ENCODE measurements at regions not wholly inside any gene's neighbourhood (a gene's known extent, or its start where the extent isn't known, plus 50 kb on each side); places are given as distances from the start of the nearest gene placed in this dataset.

DNA sequence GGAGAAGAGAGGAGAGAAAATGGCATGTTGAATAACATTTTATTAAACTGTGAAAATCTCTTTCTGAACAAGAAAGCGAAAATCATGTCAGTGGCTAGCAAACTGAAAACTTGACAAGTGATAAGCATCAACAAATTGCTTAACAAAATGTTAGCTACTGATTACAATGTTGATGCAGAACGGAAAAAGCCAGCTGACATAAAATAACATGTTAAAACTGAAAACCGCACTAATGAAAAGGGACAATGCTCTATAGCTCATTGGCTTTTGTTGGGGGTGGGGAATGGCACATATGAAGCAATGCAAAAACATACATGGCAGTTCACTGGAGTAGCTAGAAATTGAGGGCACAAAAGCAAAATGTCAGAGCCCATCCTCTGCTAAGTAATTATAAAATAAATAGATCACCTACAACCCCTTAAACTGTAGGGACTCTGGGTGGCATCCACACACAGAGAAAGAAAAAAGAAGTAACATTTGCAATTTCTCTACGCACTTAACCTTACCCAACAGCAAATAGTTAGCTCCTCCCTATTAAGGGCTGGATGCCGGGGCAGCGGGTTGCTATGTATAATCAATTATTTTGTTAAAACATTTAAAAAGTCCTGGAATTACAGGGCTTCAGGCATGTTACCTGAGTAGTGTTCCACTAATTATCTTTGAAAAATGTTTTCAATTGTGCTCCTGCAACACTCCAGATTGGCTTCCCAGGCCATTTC, 129.2 kb upstream of the USP15 start:
- Histone ChIP-seq H3K4me3 (ENCODE audit: low read length) (no peak overlapping the region), H3K4me2 (ENCODE audit: low read length) (no peak overlapping the region), H4K20me1 (ENCODE audit: insufficient read depth) (no peaks in the 10 kb centered on the region), H3K27ac (ENCODE audit: low read length) (no peak overlapping the region), H3K9me3 (ENCODE audit: low read length) (no peaks in the 10 kb centered on the region), H3K9me2 (ENCODE audit: insufficient read depth, low read length) (no peaks in the 10 kb centered on the region), H3K36me3 (ENCODE audit: insufficient read depth, low read length) (no peaks in the 10 kb centered on the region), H3K27me3 (ENCODE audit: insufficient read depth, low read depth, low read length) (no peaks in the 10 kb centered on the region), H3F3A (ENCODE audit: insufficient read depth, low read length, poor library complexity, severe bottlenecking) (no peaks in the 10 kb centered on the region), H3K9ac (ENCODE audit: low read length) (no peak overlapping the region), H3K79me2 (replicated peaks; ENCODE audit: insufficient read depth, low read length) (no peaks in the 10 kb centered on the region), H2AFZ (ENCODE audit: low read depth, low read length) (no peak overlapping the region)
- TF ChIP-seq EP300 (conservative IDR thresholded peaks at IDR 0.05; ENCODE audit: poor library complexity, severe bottlenecking) (no peak), CTCF (IDR thresholded peaks at IDR 0.05; ENCODE audit: poor library complexity, severe bottlenecking) (no peak), TAF1 (IDR thresholded peaks at IDR 0.05; ENCODE audit: low read depth) (no peak), EZH2 (IDR thresholded peaks at IDR 0.05; ENCODE audit: borderline replicate concordance, insufficient read depth, low read length, poor library complexity, severe bottlenecking) (no peak), MXI1 (conservative IDR thresholded peaks at IDR 0.05; ENCODE audit: poor library complexity, severe bottlenecking) (no peak), POLR2AphosphoS5 (IDR thresholded peaks at IDR 0.05) (no peak), SMC3 (conservative IDR thresholded peaks at IDR 0.05; ENCODE audit: poor library complexity) (no peak), RAD21 (conservative IDR thresholded peaks at IDR 0.05) (no peak)
- TF ChIP-seq, protein P1, sequence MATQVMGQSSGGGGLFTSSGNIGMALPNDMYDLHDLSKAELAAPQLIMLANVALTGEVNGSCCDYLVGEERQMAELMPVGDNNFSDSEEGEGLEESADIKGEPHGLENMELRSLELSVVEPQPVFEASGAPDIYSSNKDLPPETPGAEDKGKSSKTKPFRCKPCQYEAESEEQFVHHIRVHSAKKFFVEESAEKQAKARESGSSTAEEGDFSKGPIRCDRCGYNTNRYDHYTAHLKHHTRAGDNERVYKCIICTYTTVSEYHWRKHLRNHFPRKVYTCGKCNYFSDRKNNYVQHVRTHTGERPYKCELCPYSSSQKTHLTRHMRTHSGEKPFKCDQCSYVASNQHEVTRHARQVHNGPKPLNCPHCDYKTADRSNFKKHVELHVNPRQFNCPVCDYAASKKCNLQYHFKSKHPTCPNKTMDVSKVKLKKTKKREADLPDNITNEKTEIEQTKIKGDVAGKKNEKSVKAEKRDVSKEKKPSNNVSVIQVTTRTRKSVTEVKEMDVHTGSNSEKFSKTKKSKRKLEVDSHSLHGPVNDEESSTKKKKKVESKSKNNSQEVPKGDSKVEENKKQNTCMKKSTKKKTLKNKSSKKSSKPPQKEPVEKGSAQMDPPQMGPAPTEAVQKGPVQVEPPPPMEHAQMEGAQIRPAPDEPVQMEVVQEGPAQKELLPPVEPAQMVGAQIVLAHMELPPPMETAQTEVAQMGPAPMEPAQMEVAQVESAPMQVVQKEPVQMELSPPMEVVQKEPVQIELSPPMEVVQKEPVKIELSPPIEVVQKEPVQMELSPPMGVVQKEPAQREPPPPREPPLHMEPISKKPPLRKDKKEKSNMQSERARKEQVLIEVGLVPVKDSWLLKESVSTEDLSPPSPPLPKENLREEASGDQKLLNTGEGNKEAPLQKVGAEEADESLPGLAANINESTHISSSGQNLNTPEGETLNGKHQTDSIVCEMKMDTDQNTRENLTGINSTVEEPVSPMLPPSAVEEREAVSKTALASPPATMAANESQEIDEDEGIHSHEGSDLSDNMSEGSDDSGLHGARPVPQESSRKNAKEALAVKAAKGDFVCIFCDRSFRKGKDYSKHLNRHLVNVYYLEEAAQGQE (IDR thresholded peaks at IDR 0.05; ENCODE audit: borderline replicate concordance): no peak

DNA sequence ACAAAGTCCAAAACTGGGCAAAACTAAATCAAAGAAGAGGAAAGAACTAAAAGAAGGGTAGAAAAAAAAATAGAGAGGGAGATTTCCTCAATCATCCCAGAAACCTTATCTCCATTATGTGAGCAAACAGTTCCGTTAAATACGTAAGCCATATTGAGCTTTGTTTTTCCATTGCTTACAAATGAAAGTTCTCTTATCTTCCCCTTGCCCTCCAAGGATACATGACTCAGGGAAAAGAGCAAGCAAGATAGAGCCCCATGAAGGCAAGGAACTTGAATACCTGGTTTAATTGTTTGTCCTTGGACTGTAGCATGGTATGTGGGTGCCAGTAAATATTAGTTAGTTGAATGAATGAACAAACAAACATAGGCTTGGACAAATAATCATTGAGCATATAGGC, 126.8 kb upstream of the USP15 start:
- no peak overlapping the region for H3K27ac ChIP-seq (ENCODE audit: low read length)
- H4K20me1 ChIP-seq (ENCODE audit: insufficient read depth): no peaks in the 10 kb centered on the region
- H3K4me3 ChIP-seq (ENCODE audit: low read length): no peak overlapping the region
- H3K9me3 ChIP-seq (ENCODE audit: low read length): no peaks in the 10 kb centered on the region
- H3K9ac ChIP-seq (ENCODE audit: low read length): no peak overlapping the region
- H3K79me2 ChIP-seq (replicated peaks; ENCODE audit: insufficient read depth, low read length): no peaks in the 10 kb centered on the region
- H3K27me3 ChIP-seq (ENCODE audit: insufficient read depth, low read depth, low read length): no peaks in the 10 kb centered on the region
- TF ChIP-seq, protein P1 (IDR thresholded peaks at IDR 0.05; ENCODE audit: borderline replicate concordance): no peak
- TF ChIP-seq EP300 (conservative IDR thresholded peaks at IDR 0.05; ENCODE audit: poor library complexity, severe bottlenecking): no peak
- TF ChIP-seq SMC3 (conservative IDR thresholded peaks at IDR 0.05; ENCODE audit: poor library complexity): no peak
- TF ChIP-seq TAF1 (IDR thresholded peaks at IDR 0.05; ENCODE audit: low read depth): no peak
- no peaks in the 10 kb centered on the region for H3K9me2 ChIP-seq (ENCODE audit: insufficient read depth, low read length)
- H2AFZ ChIP-seq (ENCODE audit: low read depth, low read length): no peak overlapping the region
- H3F3A ChIP-seq (ENCODE audit: insufficient read depth, low read length, poor library complexity, severe bottlenecking): no peaks in the 10 kb centered on the region
- no peaks in the 10 kb centered on the region for H3K36me3 ChIP-seq (ENCODE audit: insufficient read depth, low read length)
- H3K4me2 ChIP-seq (ENCODE audit: low read length): no peak overlapping the region

Data from neural cell (in vitro differentiated cells).